GM20000 (cell line): ENCODE measurements at regions not wholly inside any gene's neighbourhood (a gene's known extent, or its start where the extent isn't known, plus 50 kb on each side); places are given as distances from the start of the nearest gene placed in this dataset.

Experiments used
- DNase-seq: peaks from one replicate; pipeline ENCODE4 v3.0.0; 2012; ENCODE audit warnings: low spot score
- CTCF ChIP-seq: IDR thresholded peaks from 2 replicates; pipeline ENCODE4 v1.5.1; 2012; ENCODE audit warnings: mild to moderate bottlenecking, control low read depth; ENCODE audit errors: extremely low read depth, missing control alignments

GRCh38 chr16:86794216-86794864 is 216.0 kb downstream of the FOXL1 start:
- no peak for TF ChIP-seq CTCF
- no peak for DNase-seq

- no peak for TF ChIP-seq CTCF
- DNase-seq: no peak
Measured at GRCh38 chr16:86797700-86798099, 219.4 kb downstream of the FOXL1 start.

GRCh38 chr16:86798247-86799041 is 220.1 kb downstream of the FOXL1 start:
- no peak for DNase-seq
- no peak for TF ChIP-seq CTCF

- no peak for DNase-seq
- TF ChIP-seq CTCF: no peak
Measured at GRCh38 chr16:86799367-86799766, 221.0 kb downstream of the FOXL1 start.

GRCh38 chr16:86800894-86801293 is 222.5 kb downstream of the FOXL1 start:
- no peak for TF ChIP-seq CTCF
- DNase-seq: no peak

- TF ChIP-seq CTCF: no peak
- DNase-seq: no peak
Measured at GRCh38 chr16:86802013-86802412, 223.7 kb downstream of the FOXL1 start.

GRCh38 chr16:86805188-86805587 is 226.8 kb downstream of the FOXL1 start:
- TF ChIP-seq CTCF: no peak
- no peak for DNase-seq
